ENCODE measurements at regions not wholly inside any gene's neighbourhood (a gene's known extent, or its start where the extent isn't known, plus 50 kb on each side); places are given as distances from the start of the nearest gene placed in this dataset.

DNA sequence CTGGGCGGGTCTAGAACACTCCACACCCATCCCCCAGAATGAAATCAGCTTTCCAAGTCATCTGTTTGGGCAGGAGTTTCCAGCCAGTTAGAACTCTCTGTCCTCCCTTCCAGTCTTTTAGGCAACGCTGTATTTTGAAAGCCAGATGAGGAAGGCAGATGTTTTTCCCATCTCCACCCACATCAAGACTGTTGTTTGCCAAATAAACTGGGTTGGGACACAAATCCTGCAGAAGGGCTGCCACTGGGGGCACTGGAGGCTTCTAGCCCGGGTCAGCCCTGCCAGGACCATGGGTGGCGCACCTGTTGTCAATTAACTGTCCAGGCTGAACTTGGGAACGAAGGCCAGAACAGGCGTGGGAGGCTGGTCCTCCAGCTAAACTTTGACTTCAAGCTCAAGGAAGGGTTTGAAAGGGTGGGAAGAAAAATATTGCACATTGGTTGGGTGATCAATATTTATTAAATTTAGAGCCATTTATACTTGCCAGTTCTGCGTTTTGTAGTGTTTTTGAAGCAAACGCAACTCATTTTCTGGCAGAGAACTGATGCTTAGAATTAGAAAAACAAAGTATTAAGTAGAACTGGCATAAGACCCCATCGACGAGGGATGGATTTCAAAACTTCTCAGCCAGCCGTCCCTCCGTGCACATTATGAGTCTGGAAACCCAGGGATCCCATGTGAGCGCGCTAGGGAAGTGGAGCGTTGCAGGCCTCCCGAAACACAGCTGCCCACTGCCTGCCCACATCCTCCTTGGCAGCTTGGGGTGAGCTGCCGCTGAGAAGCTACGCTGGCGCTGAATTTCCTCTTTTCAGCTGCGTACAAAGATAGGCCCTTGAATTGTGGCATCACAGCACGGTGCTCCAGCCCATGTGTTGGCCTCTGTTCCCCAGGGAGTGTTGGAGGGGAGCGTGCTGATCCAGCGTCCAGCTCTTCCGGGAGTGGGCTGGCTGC, 297.4 kb downstream of the QKI start:
- peak in 38 of 56 donors; percentile 9 to 74 (median 28) for DNase-seq

DNA sequence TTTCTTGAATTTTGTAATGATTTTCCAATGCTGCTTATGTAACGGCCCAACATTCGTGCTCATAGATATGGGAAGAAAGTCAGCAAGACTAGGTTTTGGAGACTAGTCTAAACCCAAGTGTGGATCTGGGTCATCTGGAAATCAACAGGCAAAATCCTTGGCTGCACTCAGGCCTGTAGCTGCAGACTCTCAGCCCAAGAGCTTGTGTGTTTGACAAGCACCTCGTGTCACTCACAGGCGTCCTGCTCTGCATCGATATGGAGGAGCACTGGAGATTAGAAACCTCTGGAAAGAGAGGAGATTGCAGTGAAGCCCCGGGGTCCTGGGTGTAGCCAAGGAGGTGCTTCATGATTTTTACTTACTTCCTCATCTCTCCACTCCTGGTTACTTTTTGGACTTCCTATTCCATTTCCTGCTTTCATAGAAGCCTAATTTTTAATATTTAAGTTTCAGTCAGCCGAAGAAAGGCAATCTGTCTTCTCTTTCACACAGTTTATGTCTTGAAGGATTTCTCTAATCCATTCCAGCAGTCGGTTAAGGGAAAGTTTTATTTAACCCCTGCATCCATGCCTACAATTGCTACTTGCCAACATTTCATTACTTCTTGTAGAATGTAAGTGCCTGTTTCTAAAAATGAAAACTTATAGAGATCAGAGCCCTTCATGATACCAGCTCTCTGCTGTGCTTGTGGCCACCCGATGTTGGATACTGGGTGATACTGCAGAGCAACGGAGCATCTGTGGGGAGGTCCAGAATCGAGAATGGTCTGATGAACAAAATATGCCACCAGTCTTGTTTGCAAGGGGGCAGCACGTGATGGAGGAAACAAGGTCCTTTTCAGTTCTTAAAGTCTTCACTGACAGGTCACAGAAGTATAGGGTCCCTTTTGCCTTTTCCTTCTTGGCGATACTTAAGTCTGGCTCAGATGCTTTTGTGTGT, 296.3 kb downstream of the QKI start:
- DNase-seq: peak in 1 of 56 donors; percentile 7

DNA sequence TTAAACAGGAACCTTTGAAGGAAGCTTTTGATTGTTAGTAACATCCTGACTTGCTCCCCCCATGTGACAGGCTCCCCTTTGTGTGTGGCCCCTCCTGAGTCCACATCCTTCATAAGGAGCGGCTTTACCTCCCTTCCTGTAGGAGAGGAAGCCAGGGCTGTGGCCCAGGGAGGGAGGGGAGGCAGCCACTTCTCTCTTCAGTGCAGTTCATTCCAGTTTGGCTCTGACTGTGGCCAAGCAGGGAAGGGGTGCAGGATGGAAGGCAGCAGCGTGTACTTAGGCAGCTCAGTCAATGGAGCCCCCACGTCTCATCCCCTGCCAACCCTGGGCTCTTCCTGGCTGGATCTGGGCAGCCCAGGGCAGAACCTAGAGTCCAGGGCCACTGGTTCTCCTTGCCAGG, 295.2 kb downstream of the QKI start:
- peak in 6 of 56 donors; percentile 6 to 49 (median 12) for DNase-seq

DNA sequence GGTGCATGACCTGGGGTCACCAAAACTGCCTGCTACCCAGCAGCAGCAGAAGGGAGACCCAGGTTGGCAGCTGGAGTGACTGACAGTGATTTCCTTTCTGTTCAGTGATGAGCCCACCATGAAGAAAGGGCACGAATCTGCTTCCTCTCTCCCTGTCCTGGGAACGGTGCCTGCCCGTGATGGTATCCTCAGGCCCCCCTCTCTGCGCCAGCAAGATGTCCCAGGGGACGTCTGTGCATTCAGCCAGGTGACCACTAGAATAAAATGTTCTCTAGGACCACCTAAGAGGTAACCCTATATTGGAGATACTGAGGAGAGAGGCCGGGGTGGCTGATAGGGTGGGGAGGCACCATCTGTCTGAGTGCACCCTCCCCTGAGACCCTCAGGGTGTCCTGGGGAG, 294.7 kb downstream of the QKI start:
- no peak for DNase-seq

DNA sequence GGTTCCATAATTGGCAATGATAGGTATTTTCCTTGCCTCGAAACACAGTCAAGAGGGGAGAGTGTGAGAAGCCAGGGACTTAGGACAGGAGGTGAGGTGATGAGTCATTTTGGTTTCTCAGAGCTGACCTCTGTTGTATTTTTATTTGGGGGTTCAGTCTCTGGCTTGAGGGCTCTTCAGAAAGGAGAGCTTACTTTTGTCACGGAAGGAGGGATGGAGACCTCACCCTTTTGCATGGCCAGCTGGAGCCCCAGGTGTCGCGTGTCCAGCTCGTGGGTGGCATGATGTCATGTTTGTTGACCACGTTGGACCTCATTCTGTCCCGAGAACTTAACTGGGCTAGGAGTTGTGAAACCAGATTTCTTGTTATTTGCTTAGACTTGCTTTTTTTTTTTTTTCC, 293.9 kb downstream of the QKI start:
- no peak for DNase-seq

DNA sequence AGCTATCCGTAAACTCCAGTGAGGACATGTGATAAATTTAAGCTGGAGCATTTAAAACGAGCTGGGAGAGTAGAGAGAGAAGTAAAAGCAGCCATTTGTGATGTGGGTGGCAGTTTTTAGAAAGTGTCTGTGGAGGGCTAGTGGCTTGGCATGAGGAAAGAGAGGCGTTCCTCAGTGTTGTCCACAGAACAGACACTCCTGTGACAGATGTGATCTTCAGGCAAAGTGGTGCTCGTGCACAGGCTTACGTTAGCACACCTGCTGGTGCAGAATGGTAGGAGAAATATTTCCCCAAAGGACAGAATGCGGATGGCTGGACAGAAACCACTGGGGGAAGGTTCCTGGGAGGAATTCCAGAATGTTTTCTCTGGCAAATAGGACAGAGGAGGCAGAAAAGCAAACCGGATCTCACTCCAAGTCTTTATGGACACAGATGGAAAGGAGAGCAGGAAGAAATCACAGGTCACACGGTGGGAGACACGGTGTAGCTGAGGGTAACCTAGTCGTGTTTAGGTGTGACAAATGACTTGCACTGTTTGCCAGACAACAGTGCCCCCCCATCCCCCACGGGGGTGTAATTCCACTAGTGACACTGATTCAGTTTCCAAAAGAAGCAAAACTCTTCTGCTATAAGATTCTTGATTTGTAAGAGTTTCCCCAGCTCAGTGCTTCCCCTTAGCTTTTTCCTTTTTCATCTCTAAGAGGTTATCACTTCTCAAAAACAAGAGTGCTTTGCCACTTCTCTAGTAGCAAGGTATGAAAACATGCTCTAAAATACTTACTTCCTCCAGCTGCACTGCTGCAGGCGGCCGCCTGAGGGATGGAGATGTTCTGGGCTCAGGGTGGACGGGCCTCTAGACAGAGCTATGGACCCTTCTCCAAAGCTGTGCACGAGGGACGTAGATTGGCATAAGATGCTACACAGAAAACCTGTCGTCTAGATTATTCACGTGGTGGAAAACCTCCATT, 293.2 kb downstream of the QKI start:
- no peak for DNase-seq

DNA sequence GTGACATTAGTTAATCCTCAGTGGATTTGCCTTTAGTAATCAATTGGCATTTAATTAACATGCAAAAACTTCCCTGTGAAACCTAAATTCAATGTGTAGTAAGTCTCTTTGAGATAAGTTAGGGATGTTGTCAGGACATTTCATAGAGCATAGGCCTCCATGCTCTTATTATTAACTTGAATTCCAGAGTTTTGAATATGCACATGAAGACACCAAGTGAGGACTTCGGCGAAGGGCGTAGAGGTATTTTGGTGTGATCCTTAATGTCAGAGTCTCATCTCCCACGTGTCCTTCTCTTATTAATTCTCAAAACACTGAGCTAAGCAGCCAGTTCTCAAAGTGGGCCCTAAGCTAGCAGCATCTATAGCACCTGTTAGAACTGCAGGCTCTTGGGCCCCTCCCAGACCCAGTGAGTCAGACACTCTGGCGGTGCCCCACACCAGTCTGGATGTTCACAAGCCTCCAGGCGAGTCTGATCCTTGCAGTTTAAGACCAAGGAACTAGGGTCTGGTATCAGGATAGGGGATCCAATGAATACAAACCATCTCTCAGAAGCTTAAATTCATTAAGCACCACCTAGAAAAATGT, 292.1 kb downstream of the QKI start:
- no peak for DNase-seq

DNA sequence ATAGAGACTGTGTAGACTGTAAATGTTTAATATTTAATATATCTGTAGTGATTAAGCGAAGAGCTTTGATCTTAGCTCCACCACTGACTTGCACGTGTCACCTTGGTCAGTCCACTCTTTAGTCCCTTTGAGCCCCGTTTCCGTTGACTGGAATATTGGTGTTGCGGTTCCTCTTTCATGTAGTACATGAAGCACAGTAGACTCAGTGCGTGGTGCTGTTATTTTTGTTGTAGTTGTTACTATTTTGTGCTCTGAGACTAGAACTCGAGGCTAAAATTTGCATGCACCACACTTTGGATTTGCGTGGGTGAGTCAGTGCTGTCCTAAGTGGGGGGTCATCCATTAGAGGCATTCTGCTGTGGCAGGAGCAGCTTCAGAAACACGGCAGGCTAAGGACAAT, 291.4 kb downstream of the QKI start:
- no peak for DNase-seq

DNA sequence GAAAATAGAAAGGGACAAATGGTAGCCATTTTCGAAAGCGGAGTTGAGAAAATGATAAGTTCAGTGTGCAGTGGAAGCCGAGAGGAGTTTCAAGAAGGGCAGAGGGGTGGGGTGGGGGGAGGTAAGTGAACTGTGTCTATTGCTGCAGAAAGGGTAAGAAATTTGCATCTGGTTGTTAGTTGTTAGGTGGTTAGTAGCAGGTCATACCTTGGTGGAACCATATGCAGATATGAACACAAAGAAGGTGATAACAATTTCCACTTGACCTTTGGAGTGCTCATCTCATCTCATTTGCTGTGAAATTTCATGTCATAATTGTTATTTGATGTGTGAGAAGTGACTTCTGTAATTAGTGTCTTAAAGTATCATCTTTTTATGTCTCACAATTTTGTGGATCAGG, 288.2 kb downstream of the QKI start:
- no peak for DNase-seq

DNA sequence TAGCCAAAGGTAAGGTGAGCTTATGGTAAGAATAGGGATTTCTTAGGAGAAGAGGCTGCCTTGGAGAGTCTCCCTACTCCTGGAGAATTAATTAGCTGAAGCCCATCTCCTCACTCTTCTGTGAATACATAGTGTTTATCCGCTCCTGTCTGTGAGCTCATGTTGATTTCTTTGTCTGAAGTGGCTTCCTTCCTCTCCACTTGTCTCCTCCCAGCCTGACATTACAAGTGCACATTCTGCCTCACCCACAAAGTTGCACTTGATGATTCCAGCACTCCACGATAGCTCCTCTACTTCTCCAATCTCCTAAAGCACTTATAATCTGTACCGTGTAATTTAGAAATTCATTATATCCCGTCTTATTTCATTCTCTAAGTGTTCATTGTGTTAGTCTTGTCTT, 287.2 kb downstream of the QKI start:
- no peak for DNase-seq

DNA sequence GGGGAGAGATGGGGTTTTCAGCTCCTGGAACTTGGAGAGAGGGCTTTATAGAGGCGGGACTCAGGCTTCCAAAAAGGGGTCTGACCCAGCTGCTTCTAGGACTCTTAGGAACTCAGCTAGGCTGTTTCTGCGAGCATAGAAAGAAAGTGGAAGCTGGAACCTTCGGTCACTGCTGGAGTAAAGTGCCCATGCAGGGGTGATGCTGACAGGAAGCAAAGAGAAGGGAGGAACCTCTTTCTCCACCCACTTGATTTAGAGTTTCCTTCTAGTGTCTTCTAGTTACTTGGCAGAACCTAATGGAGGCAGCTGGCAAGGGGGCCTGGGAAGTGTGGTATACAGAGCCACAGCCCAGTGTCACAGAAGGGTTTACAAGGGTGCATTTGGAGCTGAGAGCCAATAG, 283.6 kb downstream of the QKI start:
- DNase-seq: no peak

DNA sequence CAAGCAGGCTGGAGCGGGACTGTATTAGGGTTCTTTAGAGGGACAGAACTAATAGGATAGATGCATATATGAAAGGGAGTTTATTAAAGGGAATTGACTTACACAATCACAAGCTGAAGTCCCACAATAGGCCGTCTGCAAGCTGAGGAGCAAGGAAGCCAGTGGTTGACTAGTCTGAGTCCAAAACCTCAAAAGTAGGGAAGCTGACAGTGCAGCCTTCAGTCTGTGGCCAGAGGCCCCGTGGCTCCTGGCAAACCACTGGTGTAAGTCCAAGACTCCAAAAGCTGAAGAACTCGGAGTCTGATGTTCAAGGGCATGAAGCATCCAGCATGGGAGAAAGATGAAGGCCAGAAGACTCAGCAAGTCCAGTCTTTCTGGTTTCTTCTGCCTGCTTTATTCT, 281.8 kb downstream of the QKI start:
- peak in 2 of 56 donors; percentile 11 to 24 for DNase-seq

DNA sequence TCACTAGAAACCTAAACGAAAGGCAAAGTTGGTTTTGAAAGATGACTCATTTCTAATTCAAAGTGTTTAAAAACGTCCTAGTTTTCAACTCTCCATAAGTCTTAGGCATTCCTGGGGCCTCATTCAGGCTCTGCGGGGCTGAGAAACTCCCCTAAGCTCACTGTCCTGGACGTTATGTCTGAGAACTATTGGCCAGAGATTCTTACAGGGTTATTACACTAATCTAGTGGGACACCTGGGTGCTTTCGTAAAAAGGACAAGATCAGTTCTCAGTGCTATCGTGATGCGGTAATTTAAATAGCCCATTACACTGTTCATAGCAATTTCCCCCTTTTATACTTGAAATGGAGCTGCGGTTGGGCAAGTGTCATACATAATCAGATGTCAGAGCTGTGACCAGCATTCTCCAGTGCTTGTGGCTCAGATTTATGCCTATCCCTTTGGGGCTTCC, 280.9 kb downstream of the QKI start:
- DNase-seq: no peak

DNA sequence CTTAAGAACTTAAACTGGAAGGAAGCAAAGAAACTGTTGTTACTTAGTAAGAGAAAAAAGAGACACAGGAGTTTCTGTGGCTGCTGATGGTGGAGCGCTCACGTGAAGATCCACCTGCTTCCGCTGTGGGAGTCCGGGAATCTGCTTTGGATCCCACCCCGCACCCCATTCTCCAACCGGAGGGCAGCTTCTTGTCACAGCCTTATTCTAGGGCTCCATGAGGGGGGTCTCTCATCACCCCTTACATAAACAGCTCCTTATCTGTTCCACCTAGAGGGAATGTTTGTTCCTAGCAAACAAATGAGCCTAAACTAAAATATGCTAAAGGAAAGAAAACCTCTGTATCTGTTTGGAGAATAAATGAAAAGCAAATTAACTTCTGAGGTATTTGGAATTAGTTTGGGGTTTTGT, 280.5 kb downstream of the QKI start:
- DNase-seq: no peak

DNA sequence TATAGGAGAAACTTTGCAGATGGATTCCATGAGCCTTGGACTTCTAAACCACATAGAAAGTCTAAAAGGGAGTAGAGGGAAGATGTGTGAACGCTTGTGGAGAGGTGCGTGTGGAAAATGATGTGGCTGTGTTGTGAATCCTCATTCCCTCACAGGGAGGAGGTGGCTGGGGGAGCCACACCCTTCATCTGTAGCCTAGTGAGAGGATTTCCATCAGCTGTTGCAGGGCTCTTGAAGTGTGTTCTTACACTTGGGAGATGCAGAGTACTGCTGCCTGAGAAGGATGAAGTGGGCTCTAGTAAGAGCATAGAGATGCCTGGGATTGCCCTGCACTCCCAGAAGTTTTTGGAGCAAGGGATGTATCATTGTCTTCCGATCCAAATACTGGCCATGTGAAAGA, 279.6 kb downstream of the QKI start:
- DNase-seq: no peak

DNA sequence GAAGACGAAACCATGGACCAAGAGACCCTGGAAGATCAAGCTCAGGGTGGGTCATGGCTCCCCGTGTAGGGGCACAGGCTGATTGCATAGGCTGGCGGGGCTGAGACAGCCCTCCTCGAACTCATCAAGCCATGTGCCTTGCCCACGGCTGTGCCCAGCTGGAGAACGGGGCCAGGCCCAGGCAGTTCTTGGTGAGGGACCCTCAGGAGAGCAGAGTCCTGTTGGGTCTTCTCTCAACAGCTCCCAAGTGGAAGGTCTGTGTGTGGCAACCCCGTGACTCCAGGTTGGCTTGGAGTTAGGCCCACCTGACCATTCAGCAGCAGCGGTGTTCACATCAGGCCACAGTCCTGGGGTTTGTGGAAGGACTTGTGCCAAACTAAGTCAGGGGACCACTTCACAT, 276.5 kb downstream of the QKI start:
- no peak for DNase-seq

DNA sequence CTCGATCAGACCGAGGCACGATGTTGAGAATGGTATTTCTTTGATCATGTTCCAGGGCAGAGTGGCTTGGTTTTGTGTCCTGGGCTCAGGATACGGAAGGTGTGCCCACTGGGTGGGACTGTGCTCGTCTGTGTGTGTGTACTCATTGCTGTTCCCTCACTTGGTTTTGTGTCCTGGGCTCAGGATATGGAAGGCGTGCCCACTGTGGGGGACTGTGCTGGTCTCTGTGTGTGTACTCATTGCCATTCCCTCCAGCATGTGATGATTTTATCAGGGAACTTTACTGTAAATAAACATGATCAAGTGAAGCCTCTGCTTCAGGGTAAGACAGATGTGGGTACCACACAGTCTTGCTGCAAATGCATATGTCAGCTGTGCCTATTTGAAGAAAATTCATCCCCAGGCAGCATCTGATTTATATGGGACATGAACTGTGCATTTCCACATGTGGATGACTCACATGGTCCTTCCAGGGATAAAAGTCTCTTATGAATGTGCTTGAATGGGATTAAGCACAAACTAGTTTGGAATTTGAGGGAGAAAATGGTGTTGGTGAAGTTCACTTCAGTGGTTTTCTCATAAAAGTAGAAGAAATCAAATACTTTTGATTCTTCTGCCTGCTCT, 274.3 kb downstream of the QKI start:
- no peak for DNase-seq

DNA sequence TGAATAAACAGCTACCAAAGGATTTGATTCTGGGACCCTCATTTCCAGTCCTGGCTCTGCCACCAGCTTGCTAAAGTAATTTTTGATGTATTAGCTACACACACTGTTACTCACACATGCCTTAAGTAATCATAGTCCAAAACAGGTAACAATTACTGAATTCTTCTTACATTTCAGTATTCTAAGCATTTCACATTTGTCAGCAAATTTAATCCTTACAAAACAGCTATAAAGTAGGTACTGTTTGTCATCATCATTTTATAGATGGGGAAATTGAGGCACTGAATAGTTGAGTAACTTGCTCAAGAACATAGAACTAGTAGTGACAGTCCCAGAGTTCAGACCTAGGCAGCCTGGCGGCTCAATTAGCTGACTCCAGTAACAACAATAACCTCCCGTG, 272.6 kb downstream of the QKI start:
- no peak for DNase-seq

DNA sequence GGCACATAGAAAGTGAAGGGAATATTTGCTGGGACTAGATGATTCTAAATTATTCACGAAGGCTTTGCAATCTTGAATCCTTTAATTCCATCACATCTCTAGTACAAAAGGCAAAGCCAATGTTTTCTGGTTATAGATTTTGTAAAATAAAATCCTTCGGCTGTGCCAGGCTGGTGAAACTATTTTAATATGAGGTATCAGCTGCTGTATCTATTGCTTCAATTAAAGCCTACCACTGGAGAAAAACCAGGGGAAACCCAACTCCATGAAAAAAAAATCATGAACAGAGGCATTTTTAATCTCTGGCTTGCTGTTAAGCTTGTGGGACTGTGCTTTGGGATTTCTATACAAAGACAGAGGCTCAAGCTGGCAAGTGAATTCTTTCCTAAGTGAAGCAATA, 271.8 kb downstream of the QKI start:
- no peak for DNase-seq

DNA sequence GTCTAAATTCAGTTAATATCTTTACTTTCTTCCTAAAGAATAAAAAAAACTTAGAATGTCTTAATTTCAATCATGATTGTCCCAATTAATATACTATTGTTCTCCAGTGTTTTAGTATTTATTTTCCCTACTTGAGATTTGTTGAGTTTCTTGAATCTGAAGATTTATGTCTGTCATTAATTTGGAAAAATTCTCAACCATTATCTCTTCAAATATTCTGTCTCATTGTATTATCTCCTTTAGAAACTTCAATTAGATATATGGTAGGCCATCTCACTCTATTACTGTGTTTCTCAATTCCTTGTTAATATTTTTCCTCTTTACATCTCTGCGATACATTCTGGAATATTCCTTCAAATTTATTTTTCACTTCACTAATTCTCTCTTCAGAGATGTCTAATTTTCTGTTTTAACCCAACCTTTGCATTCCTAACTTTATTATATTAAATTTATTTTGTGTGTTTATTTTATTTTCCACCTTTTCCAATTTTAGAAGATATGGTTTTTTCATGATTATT, 268.6 kb downstream of the QKI start:
- DNase-seq: no peak

Measured in nucleus accumbens (tissue), 56 donors.